ENCODE measurements at regions not wholly inside any gene's neighbourhood (a gene's known extent, or its start where the extent isn't known, plus 50 kb on each side); places are given as distances from the start of the nearest gene placed in this dataset.

- H4K20me1 ChIP-seq (ENCODE audit: insufficient read depth, low read length) = no peaks in the 10 kb centered on the region
- TF ChIP-seq CTCF (IDR thresholded peaks at IDR 0.05; ENCODE audit: low read length) = no peak
- no peak for TF ChIP-seq EZH2 (optimal IDR thresholded peaks at IDR 0.05; ENCODE audit: low read depth, low read length)
- TF ChIP-seq EZH2phosphoT487 (IDR thresholded peaks at IDR 0.05; ENCODE audit: low read length) = no peak
- no peak overlapping the region for H3K27ac ChIP-seq (ENCODE audit: low read length)
- no peaks in the 10 kb centered on the region for H3K36me3 ChIP-seq (replicated peaks; ENCODE audit: insufficient read depth, low read length)
- no peaks in the 10 kb centered on the region for H3K9me2 ChIP-seq (replicated peaks; ENCODE audit: insufficient read depth, low read length)
- peaks cover 6% of the 10 kb centered on the region; the same call in 1 of the 2 replicates for H3K4me1 ChIP-seq (ENCODE audit: low read length)
- no peaks in the 10 kb centered on the region for H3K27me3 ChIP-seq (replicated peaks; ENCODE audit: insufficient read depth, low read length)
- no peak overlapping the region for H3K9ac ChIP-seq (ENCODE audit: low read length)
- H3K9me3 ChIP-seq (replicated peaks; ENCODE audit: insufficient read depth, low read length) = no peaks in the 10 kb centered on the region
- no peak overlapping the region for H2AFZ ChIP-seq (ENCODE audit: low read length)
- no peaks in the 10 kb centered on the region; the same call in 1 of the 2 replicates for H3F3A ChIP-seq (ENCODE audit: insufficient read depth, low read length)
- H3K4me2 ChIP-seq (ENCODE audit: low read depth, low read length) = peak overlapping the region; percentile 23; the same call in 1 of the 2 replicates
- peak; percentile 38 for DNase-seq
- H3K4me3 ChIP-seq (ENCODE audit: low read length) = no peak overlapping the region
- no peaks in the 10 kb centered on the region for H3K79me2 ChIP-seq (ENCODE audit: low read length)
Measured at GRCh38 chr9:89715318-89715858, 110.6 kb downstream of the GADD45G start.

GRCh38 chr9:89715881-89716280 is 111.1 kb downstream of the GADD45G start:
- Histone ChIP-seq H3K9me2 (replicated peaks; ENCODE audit: insufficient read depth, low read length) (no peaks in the 10 kb centered on the region), H3K9me3 (replicated peaks; ENCODE audit: insufficient read depth, low read length) (no peaks in the 10 kb centered on the region), H3K27me3 (replicated peaks; ENCODE audit: insufficient read depth, low read length) (no peaks in the 10 kb centered on the region), H3K4me3 (ENCODE audit: low read length) (no peak overlapping the region), H4K20me1 (ENCODE audit: insufficient read depth, low read length) (no peaks in the 10 kb centered on the region), H2AFZ (ENCODE audit: low read length) (no peak overlapping the region), H3K36me3 (replicated peaks; ENCODE audit: insufficient read depth, low read length) (no peaks in the 10 kb centered on the region), H3F3A (ENCODE audit: insufficient read depth, low read length) (no peaks in the 10 kb centered on the region; the same call in 1 of the 2 replicates), H3K9ac (ENCODE audit: low read length) (no peak overlapping the region), H3K79me2 (ENCODE audit: low read length) (no peaks in the 10 kb centered on the region), H3K4me1 (ENCODE audit: low read length) (peaks cover 9% of the 10 kb centered on the region; the same call in 1 of the 2 replicates), H3K27ac (ENCODE audit: low read length) (no peak overlapping the region), H3K4me2 (ENCODE audit: low read depth, low read length) (peak overlapping the region; percentile 23; the same call in 1 of the 2 replicates)
- no peak for DNase-seq
- TF ChIP-seq CTCF (IDR thresholded peaks at IDR 0.05; ENCODE audit: low read length) (no peak), EZH2 (optimal IDR thresholded peaks at IDR 0.05; ENCODE audit: low read depth, low read length) (no peak), EZH2phosphoT487 (IDR thresholded peaks at IDR 0.05; ENCODE audit: low read length) (no peak)

- Histone ChIP-seq H3K79me2 (ENCODE audit: low read length) (no peaks in the 10 kb centered on the region), H3K27me3 (replicated peaks; ENCODE audit: insufficient read depth, low read length) (no peaks in the 10 kb centered on the region), H3K36me3 (replicated peaks; ENCODE audit: insufficient read depth, low read length) (no peaks in the 10 kb centered on the region), H2AFZ (ENCODE audit: low read length) (no peak overlapping the region), H3F3A (ENCODE audit: insufficient read depth, low read length) (no peaks in the 10 kb centered on the region; the same call in 1 of the 2 replicates), H4K20me1 (ENCODE audit: insufficient read depth, low read length) (no peaks in the 10 kb centered on the region), H3K9me2 (replicated peaks; ENCODE audit: insufficient read depth, low read length) (no peaks in the 10 kb centered on the region), H3K4me1 (ENCODE audit: low read length) (peaks cover 13% of the 10 kb centered on the region; the same call in 1 of the 2 replicates), H3K9me3 (replicated peaks; ENCODE audit: insufficient read depth, low read length) (no peaks in the 10 kb centered on the region), H3K4me3 (ENCODE audit: low read length) (no peak overlapping the region), H3K4me2 (ENCODE audit: low read depth, low read length) (no peak overlapping the region), H3K9ac (ENCODE audit: low read length) (no peak overlapping the region), H3K27ac (ENCODE audit: low read length) (no peak overlapping the region)
- TF ChIP-seq CTCF (IDR thresholded peaks at IDR 0.05; ENCODE audit: low read length) = no peak
- TF ChIP-seq EZH2phosphoT487 (IDR thresholded peaks at IDR 0.05; ENCODE audit: low read length) = no peak
- TF ChIP-seq EZH2 (optimal IDR thresholded peaks at IDR 0.05; ENCODE audit: low read depth, low read length) = no peak
- no peak for DNase-seq
Measured at GRCh38 chr9:89716559-89716958, 111.7 kb downstream of the GADD45G start.
